HCT116 (cell line): ENCODE measurements at regions not wholly inside any gene's neighbourhood (a gene's known extent, or its start where the extent isn't known, plus 50 kb on each side); places are given as distances from the start of the nearest gene placed in this dataset.

Experiments
- ATAC-seq: fragments of 200-7000 bp; cut with Tn5 transposase; 2 replicates; pipeline ENCODE4 v1.9.1; 2020; ENCODE audit warnings: mild to moderate bottlenecking, moderate library complexity
- BruUV-seq: library from RNA; stranded (reverse); fragments of 400-500 nt; replicated peaks from 2 replicates; lab custom pipeline; 2021; lab: Mats Ljungman, UMichigan
- CTCF ChIA-PET: fragments of 300-600 bp; sonication (Branson Sonifier 250); formaldehyde crosslinking; loops from one replicate; lab custom pipeline; 2021; ENCODE audit warnings: antibody characterized with exemption; lab: Charles Lee
- POLR2A ChIA-PET: fragments of 300-600, 350-600 bp; sonication (Branson Sonifier 250); formaldehyde crosslinking; loops from one replicate; lab custom pipeline; 2021; ENCODE audit warnings: antibody characterized with exemption; lab: Charles Lee
- RAD21 ChIA-PET, 2 experiments: fragments of 300-600 bp; sonication (Branson Sonifier 250); formaldehyde crosslinking; loops; one replicate each; lab custom pipeline; 2023; ENCODE audit warnings: low total read pairs in 2 of 2; ENCODE audit not compliant: uncharacterized antibody in 2 of 2, unreplicated experiment in 2 of 2, low non-redundant PET in 1 of 2; lab: Charles Lee
- DNase-seq: peaks from one replicate; pipeline ENCODE4 v3.0.0-alpha.2; 2010; ENCODE audit warnings: low read depth, low spot score
- H2AFZ ChIP-seq: fragments of 200-600 bp; shearing (Covaris generic), sonication (generic); 2 replicates; pipeline ENCODE4 v1.6.1; 2017; ENCODE audit warnings: low read depth, mixed run types, mixed read lengths, antibody characterized with exemption, low read length; ENCODE audit not compliant: poor library complexity, severe bottlenecking
- H3K27ac ChIP-seq: 2 replicates; pipeline ENCODE4 v1.5.1; 2012; ENCODE audit warnings: low read depth, low read length
- H3K27me3 ChIP-seq: fragments of 200-600 bp; sonication (generic); 2 replicates; pipeline ENCODE4 v1.6.1; 2016; ENCODE audit warnings: mixed run types, low read length, mixed read lengths; ENCODE audit not compliant: insufficient read depth
- H3K36me3 ChIP-seq, 2 experiments: fragments of 200-500 bp in 1 of 2; fragments of 200-600 bp in 1 of 2; sonication (Bioruptor generic) in 1 of 2; sonication (generic) in 1 of 2; 2 replicates each; pipeline versions ENCODE4 v1.5.1 to v1.6.1; 2014 to 2016; ENCODE audit warnings: low read length in 2 of 2, inconsistent platforms in 1 of 2, mixed read lengths in 1 of 2, mixed run types in 1 of 2; ENCODE audit not compliant: insufficient read depth in 2 of 2, control insufficient read depth in 1 of 2
- H3K4me1 ChIP-seq, 2 experiments: fragments of 200-600 bp in 1 of 2; sonication (generic) in 1 of 2; 2 replicates each; pipeline versions ENCODE4 v1.5.1 to v1.6.1; 2012 to 2017; ENCODE audit warnings: low read length in 2 of 2, inconsistent platforms in 1 of 2, mild to moderate bottlenecking in 1 of 2, mixed read lengths in 1 of 2, mixed run types in 1 of 2, moderate library complexity in 1 of 2; ENCODE audit not compliant: insufficient read depth in 2 of 2, control insufficient read depth in 1 of 2
- H3K4me2 ChIP-seq: fragments of 200-600 bp; sonication (generic); 2 replicates; pipeline ENCODE4 v1.6.1; 2017; ENCODE audit warnings: mixed run types, low read length, mixed read lengths
- H3K4me3 ChIP-seq, 2 experiments: fragments of 200-600 bp in 1 of 2; sonication (generic) in 1 of 2; replicated peaks in 1 of 2; 2 replicates each; pipeline ENCODE4 v1.5.1; 2011 to 2016; ENCODE audit warnings: low read length in 2 of 2, control low read depth in 1 of 2, low read depth in 1 of 2, mild to moderate bottlenecking in 1 of 2, mixed read lengths in 1 of 2, mixed run types in 1 of 2
- H3K79me2 ChIP-seq: fragments of 200-600 bp; sonication (generic); 2 replicates; pipeline ENCODE4 v1.6.1; 2017; ENCODE audit warnings: mild to moderate bottlenecking, mixed run types, low read length, moderate library complexity, mixed read lengths; ENCODE audit not compliant: insufficient read depth
- H3K9ac ChIP-seq: fragments of 200-600 bp; sonication (generic); 2 replicates; pipeline ENCODE4 v1.6.1; 2016; ENCODE audit warnings: low read length, mixed read lengths
- H3K9me2 ChIP-seq: fragments of 200-600 bp; sonication (generic), shearing (Covaris generic); 2 replicates; pipeline ENCODE4 v1.6.1; 2017; ENCODE audit warnings: mixed run types, mild to moderate bottlenecking, moderate library complexity; ENCODE audit not compliant: insufficient read depth
- H3K9me3 ChIP-seq, 2 experiments: fragments of 200-500 bp in 1 of 2; fragments of 200-600 bp in 1 of 2; sonication (Bioruptor generic) in 1 of 2; sonication (generic) in 1 of 2; 2 replicates each; pipeline ENCODE4 v1.6.1; 2014 to 2017; ENCODE audit warnings: low read length in 2 of 2, mixed read lengths in 2 of 2, inconsistent platforms in 1 of 2, low read depth in 1 of 2, mild to moderate bottlenecking in 1 of 2, mixed run types in 1 of 2, moderate library complexity in 1 of 2; ENCODE audit not compliant: control insufficient read depth in 1 of 2, insufficient read depth in 1 of 2
- H4K20me1 ChIP-seq: fragments of 200-600 bp; sonication (generic), shearing (Covaris generic); 2 replicates; pipeline ENCODE4 v1.6.1; 2017; ENCODE audit warnings: mixed run types, mild to moderate bottlenecking, moderate library complexity; ENCODE audit not compliant: insufficient read depth
- ATF3 ChIP-seq: IDR thresholded peaks from 2 replicates; pipeline ENCODE4 v1.6.1; 2012
- CBX3 ChIP-seq: IDR thresholded peaks from 2 replicates; pipeline ENCODE4 v1.6.1; 2012; ENCODE audit warnings: low read depth
- CEBPB ChIP-seq: IDR thresholded peaks from 2 replicates; pipeline ENCODE4 v1.6.1; 2012; ENCODE audit warnings: low read depth
- CTCF ChIP-seq, 3 experiments: fragments of 200-600 bp in 1 of 3; sonication (generic) in 1 of 3; IDR thresholded peaks in 2 of 3; conservative IDR thresholded peaks in 1 of 3; 2 replicates each; pipeline ENCODE4 v1.5.1; 2012 to 2017; ENCODE audit warnings: low read depth in 2 of 3, low read length in 2 of 3, antibody characterized with exemption in 1 of 3, borderline replicate concordance in 1 of 3, control low read depth in 1 of 3, mild to moderate bottlenecking in 1 of 3, mixed read lengths in 1 of 3, mixed run types in 1 of 3, moderate library complexity in 1 of 3; ENCODE audit not compliant: insufficient read depth in 1 of 3
- EGR1 ChIP-seq: IDR thresholded peaks from 2 replicates; pipeline ENCODE4 v1.6.1; 2012; ENCODE audit warnings: low read depth
- ELF1 ChIP-seq: IDR thresholded peaks from 2 replicates; pipeline ENCODE4 v1.6.1; 2012; ENCODE audit warnings: low read depth, borderline replicate concordance
- EZH2 ChIP-seq: fragments of 200-600 bp; sonication (generic); IDR thresholded peaks from 2 replicates; pipeline ENCODE4 v1.6.1; 2017; ENCODE audit warnings: antibody characterized with exemption, mixed run types
- EZH2phosphoT487 ChIP-seq: fragments of 200-600 bp; IDR thresholded peaks from 2 replicates; pipeline ENCODE4 v1.6.1; 2018; ENCODE audit warnings: antibody characterized with exemption, borderline replicate concordance
- FOSL1 ChIP-seq: IDR thresholded peaks from 2 replicates; pipeline ENCODE4 v1.6.1; 2012; ENCODE audit warnings: low read depth
- JUND ChIP-seq: IDR thresholded peaks from 2 replicates; pipeline ENCODE4 v1.6.1; 2012
- MAX ChIP-seq: IDR thresholded peaks from 2 replicates; pipeline ENCODE4 v1.6.1; 2012
- POLR2A ChIP-seq: IDR thresholded peaks from 2 replicates; pipeline ENCODE4 v1.7.0; 2011; ENCODE audit warnings: borderline replicate concordance; ENCODE audit not compliant: insufficient read depth, insufficient read length; ENCODE audit errors: extremely low read depth
- RAD21 ChIP-seq: IDR thresholded peaks from 2 replicates; pipeline ENCODE4 v1.6.1; 2012; ENCODE audit warnings: low read depth, mild to moderate bottlenecking
- SIN3A ChIP-seq: IDR thresholded peaks from 2 replicates; pipeline ENCODE4 v1.6.1; 2012; ENCODE audit warnings: low read depth
- SP1 ChIP-seq: IDR thresholded peaks from 2 replicates; pipeline ENCODE4 v1.6.1; 2012; ENCODE audit warnings: low read depth
- SRF ChIP-seq: IDR thresholded peaks from 2 replicates; pipeline ENCODE4 v1.6.1; 2012; ENCODE audit warnings: low read depth
- TCF7L2 ChIP-seq: IDR thresholded peaks from 2 replicates; pipeline ENCODE4 v1.7.0; 2011; ENCODE audit warnings: borderline replicate concordance, inconsistent platforms; ENCODE audit not compliant: insufficient read depth, insufficient read length; ENCODE audit errors: extremely low read depth
- ZBTB33 ChIP-seq: IDR thresholded peaks from 2 replicates; pipeline ENCODE4 v1.6.1; 2011; ENCODE audit warnings: mild to moderate bottlenecking, low read length, moderate library complexity; ENCODE audit not compliant: insufficient replicate concordance; ENCODE audit errors: extremely low read depth
- ZFX ChIP-seq: fragments of 450-650 bp; IDR thresholded peaks from 2 replicates; pipeline ENCODE4 v1.6.1; 2017
- ZNF274 ChIP-seq: fragments of 200-500 bp; sonication (Bioruptor generic); IDR thresholded peaks from 2 replicates; pipeline ENCODE4 v1.6.1; 2014; ENCODE audit warnings: mild to moderate bottlenecking, low read depth, low read length, inconsistent platforms
- intact Hi-C: fragments of 100-400 bp; cut with micrococcal nuclease; formaldehyde crosslinking; loops from 2 replicates; pipeline ENCODE4 v1.10.0; 2022

GRCh38 chr9:13621872-13622564 is 342.5 kb upstream of the MPDZ start (continued):
- TF ChIP-seq ZBTB33 (no peak), SIN3A (no peak), ZNF274 (no peak), JUND (no peak), MAX (no peak), CEBPB (no peak), ELF1 (no peak)

- Histone ChIP-seq H3K36me3 (no peaks in the 10 kb centered on the region), H2AFZ (no peak overlapping the region), H3K4me3 (no peak overlapping the region), H3K27ac (no peak overlapping the region), H3K27me3 (no peaks in the 10 kb centered on the region), H3K4me2 (no peak overlapping the region), H3K79me2 (no peaks in the 10 kb centered on the region), H3K4me1 (no peaks in the 10 kb centered on the region), H4K20me1 (no peaks in the 10 kb centered on the region), H3K9me3 (peaks cover 0 to 6% of the 10 kb centered on the region in 2 experiments; a peak in 1 of 4 replicates), H3K9ac (no peak overlapping the region), H3K9me2 (no peaks in the 10 kb centered on the region)
- intact Hi-C loops: no loop called here
- CTCF ChIA-PET: interaction anchor here (0.6 kb wide), 1 partner anchor 486 kb away, joined by 4 read pairs; no protein-coding TSS in a partner anchor
- no TSS peak for BruUV-seq
- DNase-seq: no peak
- ATAC-seq: no peak
- POLR2A ChIA-PET: no interaction called here
- RAD21 ChIA-PET: no interaction called here
- TF ChIP-seq RAD21: no peak
- TF ChIP-seq TCF7L2: no peak
- no peak for TF ChIP-seq EZH2phosphoT487
- no peak for TF ChIP-seq CTCF (IDR thresholded peaks at IDR 0.05 in 2 of 3, conservative IDR thresholded peaks at IDR 0.05 in 1 of 3; ENCODE audit: borderline replicate concordance in 1 of 3, insufficient read depth in 1 of 3, low read depth in 2 of 3, low read length in 2 of 3)
- TF ChIP-seq SP1: no peak
- TF ChIP-seq ZFX: no peak
- no peak for TF ChIP-seq CBX3
- no peak for TF ChIP-seq MAX
- no peak for TF ChIP-seq EGR1
- TF ChIP-seq SRF: no peak
- no peak for TF ChIP-seq POLR2A
- TF ChIP-seq FOSL1: no peak
- no peak for TF ChIP-seq CEBPB
- TF ChIP-seq ZNF274: no peak
- no peak for TF ChIP-seq ATF3
- no peak for TF ChIP-seq EZH2
- TF ChIP-seq JUND: no peak
Measured at GRCh38 chr9:13616491-13617035, 337.1 kb upstream of the MPDZ start.
